GM21390 (cell line): ENCODE measurements at regions not wholly inside any gene's neighbourhood (a gene's known extent, or its start where the extent isn't known, plus 50 kb on each side); places are given as distances from the start of the nearest gene placed in this dataset.

Experiments
- ATAC-seq: cut with Tn5 transposase; IDR thresholded peaks from one replicate; pipeline ENCODE4 v1.9.1; 2021; ENCODE audit not compliant: unreplicated experiment

GRCh38 chr7:113998934-113999333 is 80.1 kb upstream of the PPP1R3A start:
- ATAC-seq, result no peak

- ATAC-seq, result no peak
Observed at GRCh38 chr7:113996405-113996804, 77.6 kb upstream of the PPP1R3A start.

GRCh38 chr7:113986216-113986615 is 67.4 kb upstream of the PPP1R3A start:
- ATAC-seq, result no peak

- ATAC-seq, result no peak
Observed at GRCh38 chr7:113976508-113976907, 57.7 kb upstream of the PPP1R3A start.

GRCh38 chr7:113968713-113969112 is 49.9 kb upstream of the PPP1R3A start:
- ATAC-seq, result no peak
